ENCODE measurements at regions not wholly inside any gene's neighbourhood (a gene's known extent, or its start where the extent isn't known, plus 50 kb on each side); places are given as distances from the start of the nearest gene placed in this dataset.

DNA sequence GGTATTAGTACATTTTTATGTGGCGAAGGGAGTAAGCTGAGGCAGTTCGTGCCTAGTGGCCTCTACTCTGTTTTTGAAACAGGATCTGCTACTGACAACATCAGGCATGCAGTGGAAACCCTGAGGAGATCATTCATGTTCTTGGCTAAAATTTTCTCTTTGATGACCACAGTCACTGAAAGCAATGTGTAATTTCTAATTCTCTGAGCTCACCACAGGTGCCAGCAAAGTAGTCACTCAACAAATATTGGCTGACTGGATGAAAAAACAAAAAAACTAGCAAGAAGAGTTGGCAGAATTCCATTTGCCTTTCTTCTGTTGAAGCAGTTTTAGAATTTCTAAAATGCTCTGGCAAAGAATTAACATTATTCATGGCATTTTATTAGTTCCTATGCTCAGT, 176.5 kb upstream of the KCTD7 start:
- TF ChIP-seq EZH2 (IDR thresholded peaks at IDR 0.05; ENCODE audit: low read length): no peak
- TF ChIP-seq, protein P1, sequence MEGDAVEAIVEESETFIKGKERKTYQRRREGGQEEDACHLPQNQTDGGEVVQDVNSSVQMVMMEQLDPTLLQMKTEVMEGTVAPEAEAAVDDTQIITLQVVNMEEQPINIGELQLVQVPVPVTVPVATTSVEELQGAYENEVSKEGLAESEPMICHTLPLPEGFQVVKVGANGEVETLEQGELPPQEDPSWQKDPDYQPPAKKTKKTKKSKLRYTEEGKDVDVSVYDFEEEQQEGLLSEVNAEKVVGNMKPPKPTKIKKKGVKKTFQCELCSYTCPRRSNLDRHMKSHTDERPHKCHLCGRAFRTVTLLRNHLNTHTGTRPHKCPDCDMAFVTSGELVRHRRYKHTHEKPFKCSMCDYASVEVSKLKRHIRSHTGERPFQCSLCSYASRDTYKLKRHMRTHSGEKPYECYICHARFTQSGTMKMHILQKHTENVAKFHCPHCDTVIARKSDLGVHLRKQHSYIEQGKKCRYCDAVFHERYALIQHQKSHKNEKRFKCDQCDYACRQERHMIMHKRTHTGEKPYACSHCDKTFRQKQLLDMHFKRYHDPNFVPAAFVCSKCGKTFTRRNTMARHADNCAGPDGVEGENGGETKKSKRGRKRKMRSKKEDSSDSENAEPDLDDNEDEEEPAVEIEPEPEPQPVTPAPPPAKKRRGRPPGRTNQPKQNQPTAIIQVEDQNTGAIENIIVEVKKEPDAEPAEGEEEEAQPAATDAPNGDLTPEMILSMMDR (optimal IDR thresholded peaks at IDR 0.05 in 1 of 3, IDR thresholded peaks at IDR 0.05 in 1 of 3, conservative IDR thresholded peaks at IDR 0.05 in 1 of 3; ENCODE audit: extremely low read depth in 1 of 3, insufficient read depth in 2 of 3, low read length in 3 of 3): no peak
- Histone ChIP-seq H3K4me1 (ENCODE audit: control insufficient read depth, extremely low read depth, insufficient read depth, low read length) (no peaks in the 10 kb centered on the region), H3K9ac (ENCODE audit: control insufficient read depth, extremely low read depth, insufficient read depth, low read length) (no peak overlapping the region), H2AFZ (ENCODE audit: control insufficient read depth, low read length) (no peak overlapping the region), H3K9me3 (ENCODE audit: control insufficient read depth, low read depth, low read length) (no peaks in the 10 kb centered on the region), H3K4me2 (ENCODE audit: control insufficient read depth, extremely low read depth, insufficient read depth, low read depth, low read length) (no peak overlapping the region), H3K9me1 (ENCODE audit: control insufficient read depth, extremely low read depth, insufficient read depth, low read length) (no peaks in the 10 kb centered on the region), H3K4me3 (ENCODE audit: control insufficient read depth in 2 of 3, extremely low read depth in 1 of 3, insufficient read depth in 2 of 3, low read depth in 1 of 3, low read length in 3 of 3) (no peak overlapping the region), H3K27ac (ENCODE audit: control insufficient read depth, insufficient read depth, low read length) (no peak overlapping the region), H4K20me1 (ENCODE audit: control insufficient read depth, extremely low read depth, insufficient read depth, low read length) (no peaks in the 10 kb centered on the region), H3K27me3 (ENCODE audit: control insufficient read depth, extremely low read depth, insufficient read depth, low read length) (no peaks in the 10 kb centered on the region), H3K79me2 (ENCODE audit: control insufficient read depth, insufficient read depth, low read length) (no peaks in the 10 kb centered on the region), H3K36me3 (ENCODE audit: control insufficient read depth in 2 of 2, extremely low read depth in 1 of 2, insufficient read depth in 2 of 2, low read length in 2 of 2) (peaks cover 0 to 2% of the 10 kb centered on the region in 2 experiments)
- dilution Hi-C loops (cut with MboI; ENCODE audit: extremely low pct_ligation_motif_present, low sequenced_read_pairs): no loop called here
- DNase-seq (ENCODE audit: low read depth, low spot score): no peak
- no peak for FAIRE-seq

DNA sequence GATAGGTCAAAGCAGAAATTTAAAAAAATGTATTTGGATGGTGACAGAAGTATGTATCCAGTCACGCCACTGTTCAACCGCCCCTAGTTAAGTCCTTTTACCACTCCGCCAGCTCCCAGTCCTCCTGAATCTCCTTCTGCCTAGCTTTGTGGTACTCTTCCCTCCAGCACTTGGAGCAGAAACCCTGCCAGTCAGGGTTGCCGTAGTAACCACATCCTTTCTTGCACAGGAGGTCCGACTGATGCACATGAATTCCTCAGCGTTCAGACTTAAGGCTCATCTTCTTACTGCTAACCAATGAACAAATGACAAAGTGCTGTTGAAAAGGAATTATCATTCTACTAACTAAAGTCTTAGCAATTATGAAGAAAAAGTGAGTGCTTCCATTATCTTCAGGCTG, 175.3 kb upstream of the KCTD7 start:
- Histone ChIP-seq H3K27ac (ENCODE audit: control insufficient read depth, insufficient read depth, low read length) (no peak overlapping the region), H3K9me3 (ENCODE audit: control insufficient read depth, low read depth, low read length) (no peaks in the 10 kb centered on the region), H3K4me1 (ENCODE audit: control insufficient read depth, extremely low read depth, insufficient read depth, low read length) (no peaks in the 10 kb centered on the region), H3K36me3 (ENCODE audit: control insufficient read depth in 2 of 2, extremely low read depth in 1 of 2, insufficient read depth in 2 of 2, low read length in 2 of 2) (peaks cover 0 to 2% of the 10 kb centered on the region in 2 experiments), H3K9ac (ENCODE audit: control insufficient read depth, extremely low read depth, insufficient read depth, low read length) (no peak overlapping the region), H3K27me3 (ENCODE audit: control insufficient read depth, extremely low read depth, insufficient read depth, low read length) (no peaks in the 10 kb centered on the region), H2AFZ (ENCODE audit: control insufficient read depth, low read length) (no peak overlapping the region), H3K9me1 (ENCODE audit: control insufficient read depth, extremely low read depth, insufficient read depth, low read length) (no peaks in the 10 kb centered on the region), H3K4me2 (ENCODE audit: control insufficient read depth, extremely low read depth, insufficient read depth, low read depth, low read length) (no peak overlapping the region), H3K4me3 (ENCODE audit: control insufficient read depth in 2 of 3, extremely low read depth in 1 of 3, insufficient read depth in 2 of 3, low read depth in 1 of 3, low read length in 3 of 3) (no peak overlapping the region), H4K20me1 (ENCODE audit: control insufficient read depth, extremely low read depth, insufficient read depth, low read length) (no peaks in the 10 kb centered on the region), H3K79me2 (ENCODE audit: control insufficient read depth, insufficient read depth, low read length) (no peaks in the 10 kb centered on the region)
- TF ChIP-seq, protein P1 (optimal IDR thresholded peaks at IDR 0.05 in 1 of 3, IDR thresholded peaks at IDR 0.05 in 1 of 3, conservative IDR thresholded peaks at IDR 0.05 in 1 of 3; ENCODE audit: extremely low read depth in 1 of 3, insufficient read depth in 2 of 3, low read length in 3 of 3): no peak
- no peak for TF ChIP-seq EZH2 (IDR thresholded peaks at IDR 0.05; ENCODE audit: low read length)
- dilution Hi-C loops (cut with MboI; ENCODE audit: extremely low pct_ligation_motif_present, low sequenced_read_pairs): no loop called here
- DNase-seq (ENCODE audit: low read depth, low spot score) (no peak), FAIRE-seq (no peak)
